ENCODE measurements at regions not wholly inside any gene's neighbourhood (a gene's known extent, or its start where the extent isn't known, plus 50 kb on each side); places are given as distances from the start of the nearest gene placed in this dataset.
A peak's percentile ranks its signal among the peaks of the same experiment; 100 is the strongest.

DNA sequence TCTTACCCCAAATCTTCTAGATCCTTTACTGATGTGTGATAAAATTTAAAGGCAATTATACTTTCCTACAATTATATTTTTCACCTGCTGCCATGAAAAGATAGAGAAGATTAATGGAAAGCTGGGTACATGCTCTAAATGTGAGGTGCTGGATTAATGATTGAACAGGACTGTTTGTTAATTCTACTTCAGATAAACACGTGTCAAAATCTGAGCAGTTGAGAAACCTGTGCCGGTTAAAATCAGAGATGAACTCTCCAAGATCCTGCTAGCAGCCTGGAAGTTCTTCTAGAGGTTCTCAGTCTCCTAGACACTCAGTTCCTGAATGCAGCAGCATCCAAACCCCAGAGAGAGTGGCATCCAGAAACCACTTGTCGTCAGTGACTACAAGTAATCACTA lies 69.2 kb downstream of the INHBA start:
- no peak for DNase-seq (ENCODE audit: low spot score)
- no peak for FAIRE-seq

DNA sequence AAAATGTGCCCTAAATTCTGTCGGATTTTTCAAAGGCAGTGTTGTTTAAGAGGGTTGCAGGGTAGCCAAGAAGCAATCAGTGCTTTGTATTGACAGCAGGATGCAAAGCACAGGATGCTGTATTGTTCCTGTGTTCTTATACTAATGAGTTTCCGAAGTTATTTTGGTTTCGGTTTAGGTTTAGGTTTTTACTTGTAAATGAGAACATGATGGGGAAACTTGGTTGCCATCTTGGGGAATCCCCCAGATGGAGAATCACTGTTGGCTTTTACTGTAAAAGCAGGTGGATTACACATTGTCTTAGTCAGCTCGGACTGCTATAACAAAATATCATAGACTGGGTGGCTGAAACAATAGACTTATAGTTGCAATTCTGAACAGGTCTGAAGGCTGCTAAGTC lies 72.1 kb downstream of the INHBA start:
- FAIRE-seq (no peak), DNase-seq (ENCODE audit: low spot score) (no peak)

DNA sequence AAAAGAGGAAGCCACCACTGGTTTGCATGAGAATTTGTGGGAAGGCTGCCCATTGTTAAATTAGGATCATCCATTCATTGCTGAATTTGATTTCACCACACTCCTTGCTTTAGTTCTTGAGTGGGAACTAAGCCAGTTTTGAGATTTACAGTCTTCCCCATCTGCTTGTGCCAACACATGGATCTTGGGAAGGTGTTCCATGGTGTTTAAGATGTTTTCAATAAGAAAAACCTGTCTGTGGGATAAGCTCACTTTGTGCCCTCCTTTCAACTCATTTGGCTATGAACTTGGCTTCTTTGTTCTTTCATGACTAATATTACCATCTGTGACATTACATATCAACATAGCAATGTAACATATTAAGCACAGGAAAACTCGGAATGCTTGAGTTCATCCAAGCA lies 73.2 kb downstream of the INHBA start:
- no peak for FAIRE-seq
- DNase-seq (ENCODE audit: low spot score), result no peak

DNA sequence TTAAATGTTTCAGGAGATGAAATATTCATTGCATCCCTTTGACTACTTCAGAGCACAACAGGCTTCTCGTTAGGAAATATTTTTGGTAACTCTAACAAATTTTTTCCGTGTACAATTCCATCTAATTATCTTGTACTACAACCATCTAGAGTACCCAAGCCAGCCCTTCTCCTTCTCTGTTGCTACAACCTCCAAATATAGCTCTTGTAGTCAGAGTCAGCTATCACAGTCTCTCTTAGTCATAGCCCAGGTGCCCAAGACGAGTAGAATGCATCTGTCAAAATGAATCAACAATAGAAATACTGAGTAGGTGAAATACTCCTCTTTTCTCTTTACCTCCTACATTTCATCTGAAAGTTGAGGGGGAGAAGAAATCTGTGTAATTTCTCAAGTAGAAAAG lies 74.0 kb downstream of the INHBA start:
- no peak for FAIRE-seq
- peak; percentile 52 for DNase-seq (ENCODE audit: low spot score)

DNA sequence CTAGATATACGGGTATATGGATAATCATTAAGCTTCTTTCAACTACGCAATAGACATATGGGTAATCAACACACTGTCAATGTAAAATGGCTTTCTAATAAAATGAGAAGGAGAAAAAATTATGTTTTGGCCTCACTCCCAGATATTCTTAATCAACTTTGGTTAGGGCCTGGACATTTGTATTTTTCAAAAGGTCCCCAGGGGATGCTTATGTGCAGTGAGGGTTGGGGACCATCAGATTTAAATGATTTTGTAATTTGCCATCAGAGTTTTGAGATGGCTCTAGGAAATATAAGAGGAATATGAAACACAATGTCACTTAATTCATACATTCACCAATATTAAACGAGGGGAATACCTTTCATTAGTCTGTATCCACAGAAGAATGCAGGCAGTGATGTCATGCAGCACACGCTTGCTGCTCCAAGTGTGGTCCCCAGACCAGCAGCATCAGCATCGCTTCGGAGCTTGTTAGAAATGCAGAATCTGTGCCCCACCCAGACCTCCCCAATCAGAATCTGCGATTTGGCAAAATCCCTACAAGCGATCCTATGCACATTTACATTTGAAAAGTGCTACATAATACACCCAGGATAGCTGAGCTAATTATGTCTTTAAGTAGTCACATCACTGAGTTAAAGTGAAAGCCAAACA lies 75.1 kb downstream of the INHBA start:
- DNase-seq (ENCODE audit: low spot score), result no peak
- FAIRE-seq, result peak; percentile 65

DNA sequence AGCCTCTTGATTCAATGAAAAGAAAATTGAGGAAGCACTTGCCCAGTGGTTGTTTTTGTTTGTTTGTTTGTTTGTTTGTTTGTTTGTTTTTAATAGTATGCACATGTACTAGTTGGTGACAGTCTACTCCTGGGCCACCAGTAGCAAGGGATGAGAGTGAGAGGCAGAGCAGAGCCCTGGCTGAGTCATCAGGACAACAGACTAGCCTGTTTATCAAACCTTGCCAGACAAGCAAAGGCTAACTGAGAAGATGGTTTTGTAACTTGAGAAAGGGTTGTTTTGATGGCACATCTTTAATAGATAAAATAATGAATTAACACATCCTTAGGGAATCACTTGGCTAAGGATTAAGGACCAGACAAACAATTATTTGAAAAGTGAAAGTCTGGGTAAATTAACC lies 78.1 kb downstream of the INHBA start:
- DNase-seq (ENCODE audit: low spot score), result no peak
- FAIRE-seq, result peak; percentile 46

DNA sequence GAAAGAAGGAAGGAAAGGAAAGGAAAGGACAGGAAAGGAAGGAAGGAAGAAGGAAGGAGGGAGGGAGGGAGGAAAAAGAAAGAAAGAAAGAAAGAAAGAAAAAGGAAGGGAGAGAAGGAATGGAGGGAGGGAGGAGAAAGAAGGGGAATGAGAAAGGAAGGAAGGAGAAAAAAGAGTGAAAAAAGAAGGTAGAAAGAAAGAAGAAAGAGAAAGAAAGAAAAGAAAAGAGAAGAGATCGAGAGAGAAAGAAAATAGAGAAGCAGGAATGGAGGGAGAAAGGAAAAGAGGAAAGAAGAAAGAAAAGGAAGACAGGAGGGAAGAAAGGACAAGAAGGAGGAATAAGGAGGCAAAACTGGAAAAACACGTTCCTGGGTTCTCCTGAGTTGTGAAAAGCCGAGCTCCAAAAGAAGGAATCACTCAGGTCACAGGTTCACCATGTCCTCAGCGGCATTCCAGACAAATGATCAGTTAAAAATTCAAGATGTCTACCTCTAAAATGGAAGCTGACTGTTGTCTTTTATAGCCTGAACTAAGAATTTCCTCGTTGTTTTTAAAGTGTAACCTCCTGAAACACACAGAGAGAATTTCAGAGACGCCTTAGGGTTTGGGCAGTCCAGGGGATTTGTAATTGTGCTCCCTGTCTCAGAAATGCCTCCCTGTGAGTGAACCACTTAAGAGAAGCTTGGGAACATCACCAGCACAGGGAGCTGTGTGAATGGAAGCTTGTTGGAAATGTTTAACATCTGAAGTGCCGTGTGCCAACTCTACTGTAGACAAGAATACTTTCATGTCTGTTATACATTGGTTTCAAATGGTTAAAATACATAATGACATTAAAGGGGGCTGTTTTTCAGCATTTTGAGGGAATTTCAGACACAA lies 80.7 kb downstream of the INHBA start:
- no peak for DNase-seq (ENCODE audit: low spot score)
- no peak for FAIRE-seq

DNA sequence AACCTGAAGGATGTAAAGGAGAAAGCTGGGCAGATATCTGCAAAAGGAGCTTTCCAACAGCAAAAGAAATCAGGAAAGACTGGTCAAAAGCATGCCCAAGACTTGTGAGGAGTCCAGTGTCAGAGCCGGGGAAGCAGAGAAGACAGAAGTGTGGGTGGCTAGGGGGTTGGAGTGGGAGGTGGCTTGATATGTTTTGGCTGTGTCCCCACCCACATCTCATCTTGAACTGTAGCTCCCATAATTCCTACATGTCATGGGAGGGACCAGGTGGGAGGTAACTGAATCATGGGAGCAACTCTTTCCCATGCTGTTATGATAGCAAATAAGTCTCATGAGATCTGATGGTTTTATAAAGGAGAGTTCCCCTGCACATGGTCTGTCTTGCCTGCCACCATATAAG lies 84.9 kb downstream of the INHBA start:
- FAIRE-seq, result no peak
- DNase-seq (ENCODE audit: low spot score), result no peak

DNA sequence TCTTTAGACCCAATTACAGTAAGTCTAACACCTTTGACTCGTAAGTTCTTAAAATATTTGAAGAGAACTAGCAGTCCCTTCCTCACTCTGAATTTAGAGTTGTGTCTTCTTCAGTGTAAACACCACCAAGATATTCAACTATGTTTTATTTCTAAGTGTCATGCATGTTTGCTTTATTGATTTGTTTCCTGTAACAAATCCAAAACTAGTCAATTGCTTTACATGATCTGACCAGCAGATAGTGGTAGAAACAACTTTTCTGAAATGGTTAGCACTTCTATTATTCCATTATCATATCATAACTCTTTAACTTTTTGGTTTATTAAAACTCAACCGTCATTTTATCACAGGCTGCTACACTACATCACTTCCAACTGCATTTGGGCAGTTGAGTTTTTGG lies 90.1 kb downstream of the INHBA start:
- no peak for FAIRE-seq

DNA sequence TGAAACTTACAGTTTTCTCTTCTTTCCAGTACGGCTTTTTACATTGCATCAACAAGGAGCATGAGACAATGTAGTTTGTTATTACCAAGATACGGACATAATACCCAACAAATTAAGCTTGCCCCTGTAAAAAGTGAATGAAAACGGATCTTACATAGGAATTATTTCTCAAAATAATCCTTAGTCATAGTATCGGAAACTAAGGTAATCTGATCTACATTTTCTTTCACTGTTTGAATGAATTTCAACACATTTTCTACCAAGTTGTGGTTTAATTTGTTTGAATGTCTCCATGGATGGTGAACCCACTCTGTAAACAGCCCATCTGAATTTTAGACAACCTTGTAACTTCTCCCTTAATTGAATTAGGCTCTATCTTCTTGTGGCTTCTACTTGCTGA lies 90.5 kb downstream of the INHBA start:
- FAIRE-seq (no peak), DNase-seq (ENCODE audit: low spot score) (no peak)

More for the DNA sequence above, 90.1 kb downstream of the INHBA start:
- no peak for DNase-seq (ENCODE audit: low spot score)

DNA sequence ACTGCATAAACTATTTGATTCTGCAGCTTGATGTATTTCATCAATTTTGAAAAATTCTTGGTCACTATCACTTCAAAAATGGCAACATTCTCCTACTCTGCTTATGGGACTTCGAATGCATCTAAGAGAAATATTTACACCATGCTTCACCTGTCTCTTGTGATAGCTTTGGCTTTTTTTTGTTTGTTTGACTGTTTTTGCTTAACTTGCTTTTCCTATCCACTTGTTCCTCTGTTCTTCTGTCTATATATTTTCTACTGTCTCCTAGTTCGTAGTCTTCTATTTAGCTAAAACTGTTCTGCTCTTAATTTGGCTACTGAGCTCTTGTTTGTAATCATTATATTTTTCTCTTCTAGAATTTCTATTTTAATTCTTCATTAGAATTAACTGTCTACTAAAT lies 94.4 kb downstream of the INHBA start:
- DNase-seq (ENCODE audit: low spot score) (no peak), FAIRE-seq (no peak)

DNA sequence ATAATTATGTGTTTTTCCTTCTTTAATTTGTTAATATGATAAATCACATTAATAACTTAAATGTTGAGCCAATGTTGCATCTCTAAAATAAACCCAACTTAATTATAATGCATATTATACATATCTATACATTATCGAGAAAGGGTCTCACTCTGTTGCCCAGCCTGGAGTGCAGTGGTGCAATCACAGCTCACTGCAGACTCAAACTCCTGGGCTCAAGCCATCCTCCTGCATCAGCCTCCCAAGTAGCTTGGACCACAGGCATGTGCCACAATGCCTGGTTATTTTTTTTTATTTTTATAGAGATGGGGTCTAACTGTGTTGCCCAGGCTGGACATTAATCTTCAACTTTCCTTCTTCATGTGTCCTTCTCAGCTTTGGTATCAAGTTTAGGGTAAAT lies 98.9 kb downstream of the INHBA start:
- FAIRE-seq (no peak), DNase-seq (ENCODE audit: low spot score) (no peak)

DNA sequence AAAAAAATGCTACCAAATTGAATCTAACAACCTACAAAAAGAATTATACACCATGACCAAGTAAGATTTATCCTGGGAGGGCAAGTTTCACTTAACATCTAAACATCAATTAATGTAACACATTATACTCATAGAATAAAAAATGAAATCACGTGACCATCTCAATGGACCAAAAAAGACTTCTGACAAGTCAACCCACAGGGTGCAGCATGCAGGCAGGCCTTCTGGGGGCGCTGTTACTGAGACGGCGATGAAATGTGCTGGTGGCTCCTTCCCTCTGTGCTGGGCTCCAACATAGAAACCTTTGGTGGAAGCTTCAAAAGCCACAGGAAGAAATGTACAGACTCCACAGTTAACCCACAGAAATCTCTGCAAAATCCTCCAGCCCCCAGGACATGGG lies 103.1 kb downstream of the INHBA start:
- DNase-seq (ENCODE audit: low spot score) (no peak), FAIRE-seq (no peak)

DNA sequence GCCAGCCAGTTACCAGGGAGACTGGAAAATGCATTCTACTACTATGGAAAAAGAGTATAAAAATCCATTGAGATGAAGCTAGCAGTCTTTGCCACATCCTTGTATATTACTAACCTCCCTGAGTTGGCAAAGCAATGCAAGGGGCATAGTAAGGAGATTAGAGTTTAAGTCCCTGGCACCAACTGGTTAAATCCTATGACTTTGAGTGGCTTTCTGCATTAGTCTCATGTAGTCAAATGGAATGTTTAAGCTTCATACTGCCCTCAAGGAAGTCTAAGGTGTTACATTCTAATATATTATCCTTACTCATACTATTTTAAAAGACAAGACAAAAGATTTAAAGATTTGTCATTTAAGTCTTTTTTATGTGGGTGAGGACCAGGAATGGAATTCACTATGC lies 110.1 kb downstream of the INHBA start:
- DNase-seq (ENCODE audit: low spot score), result no peak
- FAIRE-seq, result no peak

DNA sequence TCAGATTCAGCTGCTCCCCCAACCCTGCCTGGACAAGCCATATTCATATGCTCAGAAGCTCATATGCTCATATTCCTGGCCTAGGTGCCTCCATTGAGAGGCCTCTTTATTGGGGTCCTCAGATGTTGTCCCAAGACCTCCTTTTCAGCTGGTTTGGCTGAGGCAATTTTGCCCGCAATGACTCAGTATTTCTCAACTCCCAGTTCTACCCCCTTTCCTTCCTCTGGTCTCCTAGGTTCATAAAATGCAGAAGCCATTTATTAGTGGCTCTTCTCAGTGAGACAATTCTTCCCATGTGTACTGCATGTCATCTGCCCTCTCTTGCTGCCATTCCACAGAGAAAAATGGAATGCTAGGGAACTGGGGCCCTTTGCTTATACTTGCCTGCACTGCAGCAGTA lies 110.7 kb downstream of the INHBA start:
- FAIRE-seq (no peak), DNase-seq (ENCODE audit: low spot score) (no peak)

DNA sequence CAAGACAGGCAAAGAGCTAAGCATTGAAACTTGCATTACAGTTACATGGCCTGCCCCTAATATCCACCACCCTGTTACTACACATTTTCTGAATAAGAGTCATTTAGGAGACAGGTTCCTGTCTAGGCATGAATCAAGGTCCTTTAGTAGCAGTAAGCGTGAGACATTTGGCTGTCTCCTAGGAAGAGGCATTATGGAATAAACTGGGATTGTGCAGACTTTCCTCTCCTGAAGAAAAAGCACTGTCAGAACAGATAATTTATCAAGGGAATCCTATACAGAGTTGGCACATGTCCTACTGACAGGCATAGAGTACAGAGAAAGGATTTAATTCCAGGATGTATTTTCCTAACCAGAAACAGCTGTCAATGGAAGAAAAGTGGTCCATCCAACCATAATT lies 111.9 kb downstream of the INHBA start:
- DNase-seq (ENCODE audit: low spot score) (no peak), FAIRE-seq (no peak)

DNA sequence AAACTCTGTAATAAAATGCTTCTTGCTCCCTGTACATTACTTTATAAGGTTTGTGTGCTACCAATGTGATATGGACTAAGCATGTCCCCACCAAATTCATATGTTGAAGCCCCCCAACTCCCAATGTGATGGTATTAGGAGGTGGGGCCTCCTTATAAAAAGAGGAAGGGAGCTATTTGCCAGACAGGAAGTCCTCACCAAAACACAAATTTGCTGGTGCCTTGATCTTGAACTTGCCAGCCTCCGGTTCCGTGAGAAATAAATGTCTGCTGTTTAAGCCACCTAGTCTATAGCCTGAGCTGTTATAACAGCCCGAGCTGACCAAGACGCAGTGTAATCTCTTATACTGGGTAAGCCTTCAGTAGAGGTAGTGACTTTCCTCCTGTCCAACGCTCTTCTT lies 114.5 kb downstream of the INHBA start:
- FAIRE-seq, result no peak
- no peak for DNase-seq (ENCODE audit: low spot score)

DNA sequence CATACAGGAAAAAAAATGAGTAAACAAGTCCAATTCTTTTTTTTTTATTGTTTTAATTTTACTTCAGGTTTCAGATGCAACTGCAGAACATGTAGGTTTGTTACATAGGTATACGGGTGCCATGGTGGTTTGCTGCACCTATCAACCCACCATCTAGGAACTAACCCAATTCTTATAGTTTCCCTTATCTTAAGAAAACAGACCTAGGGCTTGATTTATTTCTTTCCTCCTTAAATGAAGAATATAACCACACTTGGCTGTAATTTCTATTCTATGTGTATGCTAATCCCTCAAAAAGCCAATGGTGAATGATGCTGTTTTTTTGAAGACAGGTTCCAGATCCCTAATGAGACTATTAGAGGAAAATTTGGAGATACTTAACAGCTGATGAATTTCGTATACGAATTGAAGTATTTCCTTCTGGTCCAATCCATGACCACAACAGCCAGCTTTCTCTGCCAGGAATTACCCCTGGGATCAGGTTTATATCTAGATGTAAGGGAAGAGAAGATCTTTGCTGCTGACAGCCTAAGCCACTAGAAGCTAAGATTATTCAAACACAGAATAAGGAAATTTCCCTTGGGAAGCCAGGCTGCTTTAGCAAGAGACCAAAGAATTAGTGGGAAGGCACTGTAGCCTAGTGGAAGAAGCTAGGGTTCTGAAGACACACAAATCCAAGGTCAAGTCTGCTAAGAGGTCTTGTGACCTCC lies 115.8 kb downstream of the INHBA start:
- FAIRE-seq (no peak), DNase-seq (ENCODE audit: low spot score) (no peak)

DNA sequence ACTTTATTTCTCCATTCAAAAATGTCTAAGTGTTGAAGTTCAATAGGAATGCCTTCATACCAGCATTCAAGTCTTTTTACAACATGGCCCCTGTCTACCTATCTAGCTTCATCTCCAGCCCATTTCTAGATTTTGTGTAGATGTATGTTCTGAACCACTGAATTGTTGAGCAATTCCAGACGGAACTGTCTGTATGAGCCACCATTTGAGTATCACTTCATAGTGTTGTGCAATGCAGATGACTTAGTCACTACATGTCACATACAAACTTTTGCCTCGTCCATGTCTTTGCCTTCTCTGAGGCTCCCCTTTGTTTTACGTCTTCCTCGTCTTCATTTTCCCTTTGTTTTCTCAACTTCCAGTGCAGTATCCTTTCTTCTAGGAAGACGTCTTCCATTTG lies 118.1 kb downstream of the INHBA start:
- DNase-seq (ENCODE audit: low spot score) (no peak), FAIRE-seq (no peak)

DNA sequence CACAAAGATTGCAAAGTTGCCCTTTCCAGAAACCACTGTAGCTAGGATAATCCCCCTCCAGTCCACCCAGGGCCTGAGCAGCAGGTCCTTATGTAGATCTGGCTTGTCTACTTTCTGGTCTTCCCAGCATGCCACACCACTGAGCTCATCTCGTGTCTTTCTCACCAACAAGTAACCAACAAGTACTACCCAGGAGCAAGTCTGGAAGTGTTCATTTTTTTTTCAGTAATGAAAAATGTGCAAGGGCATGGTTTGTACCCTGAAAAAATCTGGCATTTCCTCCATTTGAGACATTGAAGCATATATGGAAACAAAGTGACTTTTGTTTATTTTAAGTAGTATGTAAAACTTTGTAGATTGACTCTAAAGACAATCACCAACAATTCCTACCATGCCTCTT lies 120.8 kb downstream of the INHBA start:
- FAIRE-seq, result no peak
- DNase-seq (ENCODE audit: low spot score), result no peak

DNA sequence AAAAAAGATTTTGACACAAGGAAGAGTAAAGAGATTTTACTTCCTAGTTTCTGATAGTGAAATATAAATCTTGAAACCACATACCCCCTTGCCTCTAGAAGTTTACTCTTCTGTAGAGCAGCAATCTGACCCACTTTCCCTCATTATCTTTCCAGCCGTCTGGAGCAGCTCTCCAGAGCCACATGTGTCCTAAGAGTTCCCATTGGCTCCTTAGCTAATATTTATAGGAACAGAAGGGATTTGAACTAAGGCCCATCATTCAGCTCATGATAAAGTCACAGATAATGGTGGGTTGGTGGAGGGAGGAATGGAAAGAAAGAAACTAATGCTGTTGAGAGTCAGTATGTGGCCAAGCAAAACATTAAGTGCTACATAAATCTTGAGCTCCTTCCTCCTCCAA lies 121.8 kb downstream of the INHBA start:
- no peak for DNase-seq (ENCODE audit: low spot score)
- FAIRE-seq, result no peak
